GM12891 (cell line): ENCODE measurements at regions not wholly inside any gene's neighbourhood (a gene's known extent, or its start where the extent isn't known, plus 50 kb on each side); places are given as distances from the start of the nearest gene placed in this dataset.
"Not testable (repeated sequence)": the region's sequence is repeated elsewhere in the genome, so short reads cannot be mapped to it uniquely, and the experiment has no call there.

Experiments
- DNase-seq: peaks from one replicate; pipeline ENCODE4 v3.0.0; 2011; ENCODE audit warnings: low spot score; ENCODE audit not compliant: insufficient read length
- FAIRE-seq: peaks from 2 replicates; lab custom pipeline; 2011; peaks lifted over from hg19 to GRCh38; lab: Jason Lieb, UNC
- PAX5 ChIP-seq: IDR thresholded peaks from 2 replicates; pipeline ENCODE4 v1.6.1; 2011; ENCODE audit warnings: low read length, moderate library complexity, mild to moderate bottlenecking; ENCODE audit not compliant: insufficient read depth, severe bottlenecking
- POLR2A ChIP-seq: IDR thresholded peaks from 2 replicates; pipeline ENCODE4 v1.6.1; 2011; ENCODE audit warnings: low read depth, low read length, control low read depth
- POLR2AphosphoS5 ChIP-seq: IDR thresholded peaks from 2 replicates; pipeline ENCODE4 v1.6.1; 2011; ENCODE audit warnings: low read depth, low read length, control low read depth
- POU2F2 ChIP-seq: IDR thresholded peaks from 2 replicates; pipeline ENCODE4 v1.6.1; 2011; ENCODE audit warnings: low read depth, mild to moderate bottlenecking, control low read depth, low read length, moderate library complexity
- SPI1 ChIP-seq: IDR thresholded peaks from 2 replicates; pipeline ENCODE4 v1.6.1; 2011; ENCODE audit warnings: low read depth, low read length, control low read depth
- TAF1 ChIP-seq: IDR thresholded peaks from 2 replicates; pipeline ENCODE4 v1.6.1; 2011; ENCODE audit warnings: low read depth, low read length, control low read depth

DNA sequence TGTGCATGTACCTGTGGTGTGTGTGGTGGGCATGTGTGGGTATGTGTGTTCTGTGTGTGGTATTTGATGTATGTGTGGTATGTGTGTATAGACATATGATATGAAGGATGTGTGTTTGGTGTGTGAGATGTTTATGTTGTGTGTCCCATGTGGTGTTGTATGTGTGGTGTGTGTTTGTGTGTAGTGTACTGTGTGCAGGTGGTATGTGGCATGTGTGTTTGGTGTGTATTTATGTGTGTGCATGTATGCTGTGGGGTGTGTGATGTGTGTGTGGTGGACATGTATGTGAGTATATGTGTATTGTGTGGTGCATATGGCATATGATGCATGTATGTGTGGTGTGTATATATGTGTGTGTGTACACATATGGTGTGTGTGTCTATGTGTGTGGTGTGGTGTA, 718.8 kb upstream of the SOX11 start:
- no peak for TF ChIP-seq POLR2AphosphoS5
- TF ChIP-seq POU2F2 = no peak
- no peak for TF ChIP-seq POLR2A
- FAIRE-seq (no peak), DNase-seq (no peak)

DNA sequence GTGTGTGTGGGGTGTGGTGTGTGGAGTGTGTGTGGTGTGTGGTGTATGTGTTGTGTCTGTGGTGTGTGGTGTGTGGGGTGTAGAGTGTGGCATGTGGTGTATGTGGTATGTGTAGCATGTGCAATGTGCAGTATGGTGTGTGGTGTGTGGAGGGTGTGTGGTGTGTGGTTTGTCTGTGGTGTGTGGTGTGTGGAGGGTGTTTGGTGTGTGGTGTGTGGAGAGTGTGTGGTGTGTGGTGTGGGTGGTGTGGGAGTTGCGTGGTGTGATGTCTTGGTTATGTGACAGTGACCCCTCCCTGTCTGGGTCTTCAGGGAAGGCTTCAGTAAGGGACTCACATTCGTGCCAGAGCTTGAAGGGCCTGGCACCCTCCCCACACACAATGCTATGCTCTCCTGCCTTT, 718.2 kb upstream of the SOX11 start:
- no peak for FAIRE-seq
- TF ChIP-seq SPI1 = no peak
- no peak for TF ChIP-seq PAX5
- TF ChIP-seq POLR2AphosphoS5 = no peak
- TF ChIP-seq POU2F2 = no peak
- TF ChIP-seq TAF1 = no peak
- no peak for TF ChIP-seq POLR2A
- no peak for DNase-seq

DNA sequence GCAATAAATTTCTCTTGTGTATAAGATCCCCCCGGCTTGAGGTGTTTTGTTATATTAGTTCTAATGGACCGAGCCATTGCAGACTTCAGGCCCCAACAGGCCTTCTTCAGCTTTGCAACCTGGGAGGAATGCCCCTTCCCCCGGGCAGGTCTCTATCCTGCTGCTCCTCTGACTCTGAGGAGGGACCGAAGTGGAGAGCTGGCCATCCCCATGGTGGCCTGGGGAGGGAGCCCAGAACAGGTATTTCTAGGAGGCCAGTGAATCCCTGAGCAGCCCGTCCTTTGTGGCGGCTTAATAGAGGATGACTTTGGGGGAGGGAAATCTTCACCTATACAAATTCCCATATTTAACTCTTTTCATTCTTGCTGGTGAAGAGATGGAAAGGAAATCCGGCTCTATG, 715.8 kb upstream of the SOX11 start:
- no peak for DNase-seq
- no peak for TF ChIP-seq TAF1
- no peak for TF ChIP-seq POLR2AphosphoS5
- TF ChIP-seq SPI1 = no peak
- TF ChIP-seq POU2F2 = no peak
- no peak for TF ChIP-seq POLR2A
- no peak for TF ChIP-seq PAX5
- FAIRE-seq = no peak

DNA sequence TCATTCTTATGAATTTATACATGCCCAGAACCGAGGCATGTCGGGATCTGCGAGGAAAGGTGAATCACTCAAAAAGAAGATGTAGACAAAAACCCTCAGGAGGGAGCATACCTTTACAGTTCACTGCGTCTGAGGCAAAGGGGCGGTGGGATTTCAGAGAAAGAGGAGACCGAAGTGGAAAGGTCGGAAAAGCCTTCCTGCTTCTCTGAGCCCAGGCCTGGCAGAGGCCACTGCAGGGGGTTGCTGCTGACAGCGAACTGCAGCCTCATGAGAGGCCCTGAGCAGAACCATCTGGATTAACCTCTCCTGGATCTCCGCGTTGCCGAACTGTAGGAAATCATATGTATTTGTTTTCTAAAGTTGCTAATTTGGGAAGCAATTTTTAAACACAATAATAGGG, 713.1 kb upstream of the SOX11 start:
- no peak for DNase-seq
- no peak for FAIRE-seq
- TF ChIP-seq SPI1 (no peak), PAX5 (no peak), POLR2AphosphoS5 (no peak), POLR2A (no peak), POU2F2 (no peak), TAF1 (no peak)

DNA sequence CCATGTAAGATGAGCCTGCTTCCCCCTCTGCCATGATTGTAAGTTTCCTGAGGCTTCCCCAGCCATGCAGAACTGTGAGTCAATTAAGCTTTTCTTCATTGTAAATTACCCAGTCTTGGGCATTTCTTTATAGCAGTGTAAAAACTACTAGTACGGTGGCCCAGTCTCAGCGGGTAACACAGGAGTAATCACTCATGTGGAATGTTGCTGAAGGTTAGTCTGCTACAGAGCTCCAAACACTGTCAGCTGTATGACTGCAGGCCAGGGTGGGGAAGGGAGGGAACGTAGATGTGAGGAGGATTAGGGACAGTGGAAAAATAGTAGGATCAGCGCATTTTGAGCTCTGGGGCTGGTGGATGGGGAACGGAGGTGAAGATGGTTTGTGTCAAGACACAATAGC, 711.2 kb upstream of the SOX11 start:
- FAIRE-seq = no peak

DNA sequence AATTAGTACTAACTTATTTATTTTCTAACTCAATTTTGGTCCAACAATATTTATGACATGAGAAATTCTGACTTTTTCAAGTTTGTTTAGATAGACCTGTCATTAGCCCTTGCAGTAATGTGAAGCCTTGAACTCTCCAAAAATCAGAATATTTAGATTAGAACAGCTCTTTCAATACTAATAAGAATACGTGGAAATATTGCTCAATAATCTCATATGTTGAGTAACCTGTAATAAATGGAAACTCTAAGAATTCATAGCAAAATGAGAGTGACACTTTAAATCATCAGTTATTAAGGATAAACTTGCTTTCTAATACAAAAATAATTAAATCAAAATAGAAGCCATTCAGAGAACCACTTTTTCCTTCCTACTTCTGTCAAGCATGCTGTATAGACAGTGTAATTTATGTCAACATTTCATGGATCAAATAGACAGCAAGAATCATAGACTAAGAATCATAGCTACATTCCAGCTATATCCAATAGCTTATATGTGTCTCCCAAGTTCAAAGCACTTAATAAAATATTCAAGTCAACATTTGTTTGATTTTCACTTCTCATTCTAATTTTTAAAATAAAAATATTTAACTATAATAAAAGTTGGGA, 710.3 kb upstream of the SOX11 start:
- FAIRE-seq (no peak), DNase-seq (no peak)
- TF ChIP-seq PAX5 = no peak
- TF ChIP-seq POLR2A = no peak
- no peak for TF ChIP-seq SPI1
- TF ChIP-seq TAF1 = no peak
- no peak for TF ChIP-seq POLR2AphosphoS5
- TF ChIP-seq POU2F2 = no peak

More for the DNA sequence above, 711.2 kb upstream of the SOX11 start:
- DNase-seq = no peak
- TF ChIP-seq POU2F2 (no peak), POLR2A (no peak), POLR2AphosphoS5 (no peak), TAF1 (no peak), SPI1 (no peak), PAX5 (no peak)

DNA sequence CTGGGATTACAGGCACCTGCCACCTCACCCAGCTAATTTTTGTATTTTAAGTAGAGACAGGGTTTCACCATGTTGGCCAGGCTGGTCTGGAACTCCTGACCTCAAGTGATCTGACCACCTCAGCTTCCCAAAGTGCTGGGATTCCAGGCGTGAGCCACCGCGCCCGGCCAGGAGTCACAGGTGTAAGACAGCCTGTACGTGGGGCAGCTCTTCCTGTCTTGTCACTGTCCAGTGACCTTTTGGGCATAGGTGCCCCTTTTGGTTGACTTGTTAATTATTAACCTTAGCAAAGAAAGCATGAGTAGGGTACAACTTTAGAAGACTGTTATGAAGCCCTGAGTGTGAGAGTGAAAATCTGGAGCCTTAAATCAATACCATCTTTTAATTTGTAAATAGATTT, 703.7 kb upstream of the SOX11 start:
- DNase-seq, FAIRE-seq: not testable (repeated sequence)

DNA sequence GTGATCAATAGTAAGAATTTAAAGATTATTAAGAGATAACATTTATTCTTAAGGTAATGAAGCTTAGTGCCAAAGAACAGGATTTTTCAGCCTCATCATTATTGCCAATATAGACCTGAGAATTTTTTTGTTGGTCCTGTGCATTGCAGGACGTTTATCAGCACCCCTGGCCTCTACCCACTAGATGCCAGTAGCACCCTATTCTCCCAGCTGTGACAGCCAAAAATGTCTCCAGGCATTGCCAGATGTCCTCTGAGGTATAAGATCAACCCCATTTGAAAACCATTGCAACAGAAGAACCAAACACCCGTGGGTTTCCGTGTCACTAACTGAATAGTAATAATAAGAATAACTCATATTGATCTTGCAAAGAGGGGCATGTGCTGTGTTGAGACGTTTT, 700.0 kb upstream of the SOX11 start:
- DNase-seq (no peak), FAIRE-seq (no peak)
- no peak for TF ChIP-seq POLR2A
- no peak for TF ChIP-seq PAX5
- TF ChIP-seq SPI1 = no peak
- TF ChIP-seq TAF1 = no peak
- no peak for TF ChIP-seq POLR2AphosphoS5
- no peak for TF ChIP-seq POU2F2

DNA sequence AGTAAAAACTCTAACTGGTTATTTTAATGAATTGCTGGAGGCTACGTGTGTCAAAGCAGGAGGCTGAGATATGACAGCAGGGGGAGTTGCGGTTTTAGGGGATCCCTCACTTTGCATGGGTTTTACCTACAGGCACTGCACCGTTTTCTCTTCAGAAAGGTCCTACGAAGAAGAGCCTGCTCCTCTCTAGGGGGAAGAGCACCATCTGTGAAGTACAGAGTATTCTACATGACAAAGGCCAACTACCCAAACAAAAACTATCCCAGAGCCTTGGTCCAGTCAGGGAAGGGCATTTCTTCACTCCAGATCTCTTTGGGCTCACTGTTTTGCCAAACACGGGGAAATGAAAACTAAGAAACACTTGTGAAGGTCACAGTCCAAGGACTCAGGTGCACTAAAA, 696.7 kb upstream of the SOX11 start:
- TF ChIP-seq TAF1 (no peak), POU2F2 (no peak), POLR2A (no peak), POLR2AphosphoS5 (no peak)
- FAIRE-seq = no peak
- DNase-seq = no peak

DNA sequence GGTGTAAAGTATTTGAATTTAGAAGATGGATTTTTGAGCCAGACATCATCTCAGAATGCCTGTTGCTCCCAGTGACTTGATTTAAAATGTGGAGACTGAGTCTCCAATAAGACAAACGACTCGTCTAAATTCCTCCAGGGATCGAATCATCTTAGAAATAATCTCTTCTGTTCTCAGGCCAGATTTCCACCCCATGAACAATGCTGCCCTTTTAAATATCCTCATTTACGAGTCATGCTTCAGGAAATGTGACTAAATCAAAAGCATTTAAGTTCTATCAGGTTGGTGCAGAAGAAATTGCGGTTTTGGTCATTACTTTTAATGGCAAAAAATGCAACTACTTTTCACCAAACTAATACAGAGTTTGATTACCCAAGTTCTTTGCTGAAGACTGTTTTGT, 684.6 kb upstream of the SOX11 start:
- no peak for TF ChIP-seq POLR2AphosphoS5
- TF ChIP-seq TAF1 = no peak
- no peak for TF ChIP-seq SPI1
- TF ChIP-seq POLR2A = no peak
- FAIRE-seq (no peak), DNase-seq (no peak)

DNA sequence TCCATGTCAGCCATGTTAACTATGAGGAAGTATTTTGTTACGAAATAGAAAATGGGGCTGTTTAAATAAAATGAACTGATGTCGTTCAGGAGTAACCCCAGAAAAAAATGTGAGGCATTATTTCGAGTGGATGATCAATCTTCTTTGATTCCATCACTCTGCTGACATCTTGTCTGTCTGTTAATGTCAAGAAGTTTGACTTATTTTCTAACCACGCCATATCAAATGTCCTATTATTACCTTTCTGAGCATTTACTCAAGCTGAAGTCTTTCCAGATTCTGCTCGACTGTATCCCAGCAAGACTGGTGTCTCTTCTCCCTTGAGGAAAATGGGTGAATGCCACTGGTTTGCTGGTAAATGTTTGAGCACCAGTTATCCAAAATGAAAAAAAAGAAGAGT, 672.9 kb upstream of the SOX11 start:
- FAIRE-seq = no peak
- TF ChIP-seq POLR2AphosphoS5 (no peak), POLR2A (no peak), POU2F2 (no peak), PAX5 (no peak), TAF1 (no peak), SPI1 (no peak)
- DNase-seq = no peak
